HG03565 (cell line): ENCODE measurements at regions not wholly inside any gene's neighbourhood (a gene's known extent, or its start where the extent isn't known, plus 50 kb on each side); places are given as distances from the start of the nearest gene placed in this dataset.
"Not testable (repeated sequence)": the region's sequence is repeated elsewhere in the genome, so short reads cannot be mapped to it uniquely, and the experiment has no call there.

Experiments
- ATAC-seq: cut with Tn5 transposase; IDR thresholded peaks from one replicate; pipeline ENCODE4 v1.9.1; 2021; ENCODE audit warnings: mild to moderate bottlenecking, moderate library complexity; ENCODE audit not compliant: unreplicated experiment

- no peak for ATAC-seq
Measured at GRCh38 chr21:20292280-20292679, 705.9 kb upstream of the NCAM2 start.

GRCh38 chr21:20292854-20293253 is 705.4 kb upstream of the NCAM2 start:
- ATAC-seq, result not testable (repeated sequence)

- no peak for ATAC-seq
Measured at GRCh38 chr21:20301395-20301794, 696.8 kb upstream of the NCAM2 start.

GRCh38 chr21:20302084-20302483 is 696.1 kb upstream of the NCAM2 start:
- no peak for ATAC-seq

GRCh38 chr21:20306836-20307235 is 691.4 kb upstream of the NCAM2 start:
- no peak for ATAC-seq

- ATAC-seq, result no peak
Measured at GRCh38 chr21:20308586-20309315, 689.5 kb upstream of the NCAM2 start.

GRCh38 chr21:20311234-20311787 is 686.9 kb upstream of the NCAM2 start:
- no peak for ATAC-seq

GRCh38 chr21:20313013-20313412 is 685.2 kb upstream of the NCAM2 start:
- ATAC-seq, result no peak

- ATAC-seq, result no peak
Measured at GRCh38 chr21:20315042-20315441, 683.2 kb upstream of the NCAM2 start.

DNA sequence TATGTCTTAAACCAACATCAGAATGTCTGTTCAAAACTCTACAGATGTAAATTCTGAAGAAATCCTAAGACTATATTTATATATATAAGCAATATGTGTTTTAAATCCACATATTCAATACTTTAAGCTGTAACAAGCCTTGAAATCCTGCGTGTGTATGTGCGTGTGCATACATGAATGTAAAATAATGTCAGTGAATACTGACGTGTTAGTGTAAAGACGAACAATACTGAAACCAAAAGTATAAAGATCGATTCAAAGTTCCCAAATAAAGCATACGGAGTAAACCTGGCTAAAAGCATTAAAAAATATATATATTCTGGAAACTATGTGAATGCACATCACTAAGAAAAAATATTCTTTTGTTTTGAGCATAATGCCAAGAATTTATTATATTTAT is 668.6 kb upstream of the NCAM2 start:
- no peak for ATAC-seq

DNA sequence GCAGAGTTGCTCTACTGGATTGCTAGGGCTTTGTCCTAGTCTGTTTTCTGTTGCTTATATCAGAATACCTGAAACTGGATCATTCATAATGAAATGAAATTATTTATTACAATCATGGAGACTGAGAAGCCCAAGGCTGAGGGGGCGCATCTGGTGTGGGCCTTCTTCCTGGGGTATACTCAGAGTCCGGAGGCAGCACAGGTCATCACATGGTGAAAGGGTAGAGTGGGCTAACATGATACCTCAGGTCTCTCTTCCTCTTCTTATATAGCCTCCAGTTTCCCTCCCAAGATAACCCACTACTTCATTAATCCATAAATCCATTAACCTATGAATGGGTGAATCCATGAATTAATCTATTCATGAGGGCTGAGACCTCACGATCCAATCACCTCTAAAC is 667.6 kb upstream of the NCAM2 start:
- ATAC-seq, result no peak

DNA sequence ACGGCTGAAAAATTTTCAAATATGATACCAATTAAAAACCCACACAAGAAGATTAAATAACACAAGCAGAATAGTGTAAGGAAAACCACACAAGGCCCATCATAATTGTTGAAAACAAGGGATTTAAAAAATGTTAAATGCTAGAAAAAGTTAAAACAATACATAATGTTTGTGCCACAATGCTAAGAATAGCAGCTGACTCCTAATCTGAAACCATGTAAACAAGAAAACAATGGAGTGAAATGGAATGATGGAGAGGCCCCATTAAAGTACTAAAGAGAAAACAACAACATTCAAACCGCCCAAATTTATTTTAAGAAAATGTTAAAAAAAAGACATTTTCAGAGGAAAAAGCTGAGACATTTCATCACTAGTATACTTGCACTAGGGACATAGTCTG is 663.6 kb upstream of the NCAM2 start:
- no peak for ATAC-seq

- no peak for ATAC-seq
Measured at GRCh38 chr21:20341431-20341830, 656.8 kb upstream of the NCAM2 start.

GRCh38 chr21:20343186-20343585 is 655.0 kb upstream of the NCAM2 start:
- no peak for ATAC-seq

GRCh38 chr21:20351138-20351537 is 647.1 kb upstream of the NCAM2 start:
- ATAC-seq, result no peak

DNA sequence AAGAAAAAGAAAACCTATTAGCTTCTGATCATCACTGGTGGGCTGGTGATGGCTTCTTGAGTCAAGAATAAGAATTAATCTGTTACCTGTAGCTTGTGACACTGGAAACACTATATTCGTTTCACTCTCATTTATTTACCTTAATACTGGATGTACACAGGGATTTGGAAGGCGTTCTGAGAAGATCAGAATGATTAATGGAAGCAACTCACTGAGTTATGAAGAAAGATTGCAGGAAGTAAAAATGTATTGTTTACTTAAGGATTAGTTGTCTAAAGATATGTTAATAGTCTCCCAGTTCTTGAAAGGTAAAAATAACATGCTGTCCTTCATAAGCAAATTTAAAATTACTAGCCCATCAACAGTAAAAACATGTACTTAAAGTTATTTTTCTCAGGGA is 644.9 kb upstream of the NCAM2 start:
- no peak for ATAC-seq

DNA sequence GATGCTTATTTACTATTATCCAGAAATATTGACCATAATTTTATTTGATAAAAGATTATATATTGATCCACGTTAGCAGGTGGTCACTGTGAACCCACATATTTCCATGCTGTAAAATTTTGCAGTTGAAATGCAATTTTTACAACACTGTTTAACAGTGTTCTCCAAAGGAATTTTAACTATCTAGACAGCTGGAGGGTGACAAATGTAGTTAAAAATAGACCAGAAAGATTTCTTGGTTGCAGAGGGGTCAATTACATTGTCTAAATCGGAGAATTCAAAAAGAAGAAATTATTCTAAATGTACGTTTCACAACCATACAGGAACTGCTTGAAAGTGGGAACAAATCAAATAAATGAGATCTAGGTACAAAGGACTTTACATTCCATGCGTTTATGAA is 625.2 kb upstream of the NCAM2 start:
- no peak for ATAC-seq

GRCh38 chr21:20377250-20377649 is 621.0 kb upstream of the NCAM2 start:
- no peak for ATAC-seq

DNA sequence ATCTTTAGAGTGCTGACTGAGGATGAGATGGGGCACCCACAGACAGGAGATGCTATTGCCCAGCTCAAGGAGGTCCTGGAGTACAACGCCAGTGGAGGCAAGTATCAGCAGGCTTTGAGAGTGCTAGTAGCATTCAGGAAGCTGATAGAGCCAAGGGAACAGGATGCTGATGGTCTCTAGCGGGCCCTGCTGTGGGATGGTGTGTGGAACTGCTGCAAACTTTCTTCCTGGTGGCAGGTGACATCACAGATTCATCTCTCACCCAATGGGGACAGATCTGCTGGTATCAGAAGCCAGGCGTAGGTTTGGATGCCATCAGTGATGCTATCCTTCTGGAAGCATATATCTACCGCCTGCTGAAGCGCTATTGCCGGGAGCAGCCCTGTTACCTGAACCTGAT is 609.8 kb upstream of the NCAM2 start:
- no peak for ATAC-seq

DNA sequence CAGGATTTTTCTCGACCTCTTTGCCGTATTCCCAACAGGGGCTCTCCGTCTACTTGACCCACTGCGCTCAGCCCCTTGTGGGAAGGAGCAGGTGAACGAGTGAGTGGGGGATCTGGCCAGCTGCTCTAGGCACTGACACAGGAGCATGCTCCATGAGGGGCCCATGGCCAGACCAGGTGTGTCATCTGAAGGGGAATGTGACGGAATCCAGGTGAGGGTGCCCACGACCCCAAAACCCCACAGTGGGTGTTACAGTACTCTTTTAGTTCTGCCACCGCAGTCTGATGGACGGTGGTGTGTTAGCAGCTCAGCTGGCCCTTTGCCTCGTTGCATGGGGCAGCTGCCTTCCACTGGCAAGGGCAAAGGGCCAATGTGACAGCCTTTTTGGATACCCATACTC is 601.4 kb upstream of the NCAM2 start:
- ATAC-seq, result no peak

- no peak for ATAC-seq
Measured at GRCh38 chr21:20404915-20405314, 593.3 kb upstream of the NCAM2 start.

DNA sequence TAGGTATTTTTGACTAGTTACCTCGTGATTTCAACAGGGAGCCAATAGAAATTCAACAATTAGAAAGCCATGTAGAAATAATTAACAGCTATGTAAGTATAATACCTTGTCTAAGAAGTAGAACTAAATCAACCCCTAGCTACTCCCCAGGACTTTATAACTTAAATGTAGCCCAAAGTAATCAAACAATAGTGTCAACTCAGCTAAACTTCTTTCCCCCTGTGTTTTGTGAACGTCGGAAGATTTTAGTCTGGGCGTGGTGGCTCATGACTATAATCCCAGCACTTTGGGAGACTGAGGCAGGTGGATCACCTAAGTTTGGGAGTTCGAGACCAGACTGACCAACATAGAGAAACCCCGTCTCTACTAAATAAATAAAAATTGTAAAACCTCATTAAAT is 579.9 kb upstream of the NCAM2 start:
- no peak for ATAC-seq

DNA sequence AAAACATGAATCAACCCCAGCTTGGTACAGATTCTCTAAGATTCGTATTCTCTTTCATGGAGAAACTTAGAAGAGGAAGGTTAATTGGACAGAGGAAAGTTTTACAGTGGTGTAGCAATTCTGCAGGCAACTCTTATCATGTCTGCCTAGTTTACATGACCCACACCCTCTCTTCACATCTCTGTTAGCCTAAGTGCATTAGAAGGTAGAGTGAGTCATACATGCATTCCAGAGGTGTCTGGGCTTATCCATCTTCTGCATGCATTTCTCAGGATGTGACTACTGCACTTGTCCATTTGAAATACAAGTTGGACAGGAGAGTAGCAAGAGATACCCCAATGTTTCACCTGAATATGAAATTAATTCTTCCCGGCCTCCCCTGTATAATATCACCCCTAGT is 578.4 kb upstream of the NCAM2 start:
- no peak for ATAC-seq
